GM23338 (cell line): ENCODE measurements at regions not wholly inside any gene's neighbourhood (a gene's known extent, or its start where the extent isn't known, plus 50 kb on each side); places are given as distances from the start of the nearest gene placed in this dataset.

ENCODE experiments used
- ATAC-seq: fragments of 200-7000 bp; cut with Tn5 transposase; 3 replicates; pipeline ENCODE4 v1.9.1; 2020
- DNase-seq: peaks from one replicate; pipeline ENCODE4 v3.0.0-alpha.2; 2015; ENCODE audit warnings: low spot score
- H2AFZ ChIP-seq: fragments of 200-600 bp; sonication (generic); 2 replicates; pipeline ENCODE4 v1.8.0; 2016; ENCODE audit warnings: antibody characterized with exemption, mild to moderate bottlenecking, moderate library complexity
- H3F3A ChIP-seq: fragments of 200-600 bp; sonication (generic); replicated peaks from 2 replicates; pipeline ENCODE4 v1.8.0; 2017; ENCODE audit warnings: antibody characterized with exemption, mixed run types, low read depth
- H3K27ac ChIP-seq: fragments of 200-600 bp; sonication (generic); 2 replicates; pipeline ENCODE4 v1.6.1; 2016; ENCODE audit warnings: low read depth
- H3K27me3 ChIP-seq: fragments of 200-600 bp; sonication (generic); 2 replicates; pipeline ENCODE4 v1.8.0; 2016; ENCODE audit warnings: mild to moderate bottlenecking, mixed run types, moderate library complexity; ENCODE audit not compliant: insufficient read depth
- H3K36me3 ChIP-seq: fragments of 200-600 bp; sonication (generic); 2 replicates; pipeline ENCODE4 v1.8.0; 2016; ENCODE audit warnings: mild to moderate bottlenecking; ENCODE audit not compliant: insufficient read depth
- H3K4me1 ChIP-seq: fragments of 200-600 bp; sonication (generic); 2 replicates; pipeline ENCODE4 v1.8.0; 2016; ENCODE audit warnings: mild to moderate bottlenecking, moderate library complexity; ENCODE audit not compliant: insufficient read depth
- H3K4me2 ChIP-seq: fragments of 200-600 bp; sonication (generic); 2 replicates; pipeline ENCODE4 v1.7.1; 2017; ENCODE audit warnings: mixed run types
- H3K4me3 ChIP-seq: fragments of 200-600 bp; sonication (generic); 2 replicates; pipeline ENCODE4 v1.6.1; 2016; ENCODE audit warnings: mixed run types
- H3K79me2 ChIP-seq: fragments of 200-600 bp; sonication (generic); replicated peaks from 2 replicates; pipeline ENCODE4 v1.8.0; 2017; ENCODE audit warnings: mild to moderate bottlenecking; ENCODE audit not compliant: insufficient read depth
- H3K9me2 ChIP-seq: fragments of 200-600 bp; sonication (generic); 2 replicates; pipeline ENCODE4 v1.8.0; 2017; ENCODE audit not compliant: insufficient read depth
- H4K20me1 ChIP-seq: fragments of 200-600 bp; sonication (generic); replicated peaks from 2 replicates; pipeline ENCODE4 v1.8.0; 2017; ENCODE audit warnings: mild to moderate bottlenecking; ENCODE audit not compliant: insufficient read depth
- H3K27ac Mint-ChIP-seq: 2 replicates; pipeline ENCODE4 v1.8.0; 2020; ENCODE audit warnings: inconsistent platforms, mild to moderate bottlenecking, moderate library complexity, mixed read lengths
- H3K27me3 Mint-ChIP-seq: 3 replicates; pipeline ENCODE4 v1.8.0; 2022; ENCODE audit warnings: low read depth, mild to moderate bottlenecking, moderate library complexity, mixed read lengths, inconsistent platforms; ENCODE audit not compliant: insufficient read depth, poor library complexity
- H3K36me3 Mint-ChIP-seq: 3 replicates; pipeline ENCODE4 v1.8.0; 2021; ENCODE audit warnings: low read depth, mild to moderate bottlenecking, inconsistent platforms, moderate library complexity, mixed read lengths
- H3K4me1 Mint-ChIP-seq: 3 replicates; pipeline ENCODE4 v1.8.0; 2020; ENCODE audit warnings: mild to moderate bottlenecking, inconsistent platforms, mixed read lengths
- H3K4me3 Mint-ChIP-seq: 3 replicates; pipeline ENCODE4 v1.8.0; 2021; ENCODE audit warnings: moderate library complexity, mild to moderate bottlenecking, inconsistent platforms, mixed read lengths
- H3K9me3 Mint-ChIP-seq: 3 replicates; pipeline ENCODE4 v1.8.0; 2020; ENCODE audit warnings: moderate library complexity, mild to moderate bottlenecking, inconsistent platforms, mixed read lengths
- CREB1 ChIP-seq: fragments of 250-450 bp; sonication (Bioruptor Pico); IDR thresholded peaks from 2 replicates; pipeline ENCODE4 v1.5.0; 2020; ENCODE audit warnings: low read depth, mild to moderate bottlenecking, moderate library complexity
- ETS1 ChIP-seq: IDR thresholded peaks from 2 replicates; pipeline ENCODE4 v1.6.1; 2016; ENCODE audit warnings: antibody characterized with exemption
- EZH2 ChIP-seq: fragments of 200-600 bp; sonication (generic); IDR thresholded peaks from one replicate; pipeline ENCODE4 v1.8.0; 2017; ENCODE audit warnings: antibody characterized with exemption, mild to moderate bottlenecking, low read depth; ENCODE audit not compliant: unreplicated experiment
- EZH2phosphoT487 ChIP-seq: fragments of 200-600 bp; sonication (generic); IDR thresholded peaks from one replicate; pipeline ENCODE4 v1.8.1; 2018; ENCODE audit warnings: antibody characterized with exemption; ENCODE audit not compliant: unreplicated experiment
- JUNB ChIP-seq: IDR thresholded peaks from one replicate; pipeline ENCODE4 v1.6.1; 2016; ENCODE audit warnings: antibody characterized with exemption; ENCODE audit not compliant: unreplicated experiment
- NANOG ChIP-seq: IDR thresholded peaks from 2 replicates; pipeline ENCODE4 v1.6.1; 2016; ENCODE audit warnings: antibody characterized with exemption, borderline replicate concordance
- POLR2AphosphoS5 ChIP-seq: IDR thresholded peaks from 2 replicates; pipeline ENCODE4 v1.6.1; 2016; ENCODE audit warnings: antibody characterized with exemption, low read depth
- REST ChIP-seq: IDR thresholded peaks from one replicate; pipeline ENCODE4 v1.6.1; 2018; ENCODE audit warnings: antibody characterized with exemption; ENCODE audit not compliant: unreplicated experiment
- STAT1 ChIP-seq: IDR thresholded peaks from one replicate; pipeline ENCODE4 v1.6.1; 2016; ENCODE audit warnings: antibody characterized with exemption; ENCODE audit not compliant: unreplicated experiment
- ZNF114 ChIP-seq: fragments of 250-450 bp; sonication (Bioruptor Pico); IDR thresholded peaks from 2 replicates; pipeline ENCODE4 v1.5.0; 2020; ENCODE audit warnings: mild to moderate bottlenecking, moderate library complexity
- ZNF331 ChIP-seq: fragments of 250-450 bp; sonication (Bioruptor Pico); IDR thresholded peaks from 2 replicates; pipeline ENCODE4 v1.5.0; 2020; ENCODE audit warnings: low read depth, mild to moderate bottlenecking, moderate library complexity
- TF ChIP-seq, protein P1 (sequence below): fragments of 250-450 bp; sonication (Bioruptor Pico); IDR thresholded peaks from 2 replicates; pipeline ENCODE4 v1.5.0; 2020; ENCODE audit warnings: mild to moderate bottlenecking, moderate library complexity
- TF ChIP-seq, protein P2 (sequence below), 2 experiments: fragments of 200-600 bp in 1 of 2; sonication (generic) in 1 of 2; conservative IDR thresholded peaks; 2 replicates each; pipeline versions ENCODE4 v1.5.1 to v1.6.1; 2016 to 2017; ENCODE audit warnings: antibody characterized with exemption in 2 of 2, low read depth in 2 of 2, mild to moderate bottlenecking in 2 of 2, moderate library complexity in 1 of 2

DNA sequence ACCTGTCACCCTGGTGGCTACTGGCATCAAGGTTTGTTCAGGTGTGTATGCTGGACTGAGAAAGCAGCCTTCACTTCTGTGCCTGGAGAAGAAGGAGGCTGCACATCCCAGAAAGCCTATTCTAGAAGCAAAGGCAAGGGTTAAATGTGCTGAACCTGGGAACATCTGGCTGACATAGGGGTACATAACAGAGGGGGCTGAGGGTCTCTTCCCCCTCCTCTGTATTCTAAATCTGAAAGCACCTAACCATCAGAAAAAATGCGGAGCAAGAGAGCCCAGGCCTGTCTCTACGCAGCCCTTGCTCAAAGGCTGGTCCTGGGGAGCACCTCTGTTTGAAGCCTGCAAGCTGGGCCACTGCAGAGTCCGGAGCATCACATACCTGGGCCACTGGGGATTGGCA, 53.2 kb upstream of the FSTL4 start:
- Mint-ChIP-seq H3K36me3 (0 out of 3 replicates have a peak, but pooled peaks cover 1% of the 10 kb centered on the region), H3K27me3 (peaks cover 3% of the 10 kb centered on the region), H3K4me1 (no peaks in the 10 kb centered on the region), H3K9me3 (peaks cover 2% of the 10 kb centered on the region; the same call in 2 of the 3 replicates), H3K4me3 (no peak overlapping the region), H3K27ac (no peak overlapping the region)
- Histone ChIP-seq H3F3A (no peaks in the 10 kb centered on the region), H3K4me1 (no peaks in the 10 kb centered on the region), H3K9me2 (no peaks in the 10 kb centered on the region), H3K79me2 (no peaks in the 10 kb centered on the region), H3K4me3 (no peak overlapping the region), H3K36me3 (no peaks in the 10 kb centered on the region), H3K4me2 (no peak overlapping the region), H3K27ac (no peak overlapping the region), H3K27me3 (no peaks in the 10 kb centered on the region), H2AFZ (no peak overlapping the region), H4K20me1 (no peaks in the 10 kb centered on the region)
- TF ChIP-seq JUNB (no peak), POLR2AphosphoS5 (no peak), NANOG (no peak), STAT1 (no peak), ETS1 (no peak), REST (no peak), EZH2 (no peak), CREB1 (no peak), ZNF331 (CRISPR knock-in tag) (no peak), ZNF114 (CRISPR knock-in tag) (no peak), EZH2phosphoT487 (no peak)
- TF ChIP-seq, protein P1, sequence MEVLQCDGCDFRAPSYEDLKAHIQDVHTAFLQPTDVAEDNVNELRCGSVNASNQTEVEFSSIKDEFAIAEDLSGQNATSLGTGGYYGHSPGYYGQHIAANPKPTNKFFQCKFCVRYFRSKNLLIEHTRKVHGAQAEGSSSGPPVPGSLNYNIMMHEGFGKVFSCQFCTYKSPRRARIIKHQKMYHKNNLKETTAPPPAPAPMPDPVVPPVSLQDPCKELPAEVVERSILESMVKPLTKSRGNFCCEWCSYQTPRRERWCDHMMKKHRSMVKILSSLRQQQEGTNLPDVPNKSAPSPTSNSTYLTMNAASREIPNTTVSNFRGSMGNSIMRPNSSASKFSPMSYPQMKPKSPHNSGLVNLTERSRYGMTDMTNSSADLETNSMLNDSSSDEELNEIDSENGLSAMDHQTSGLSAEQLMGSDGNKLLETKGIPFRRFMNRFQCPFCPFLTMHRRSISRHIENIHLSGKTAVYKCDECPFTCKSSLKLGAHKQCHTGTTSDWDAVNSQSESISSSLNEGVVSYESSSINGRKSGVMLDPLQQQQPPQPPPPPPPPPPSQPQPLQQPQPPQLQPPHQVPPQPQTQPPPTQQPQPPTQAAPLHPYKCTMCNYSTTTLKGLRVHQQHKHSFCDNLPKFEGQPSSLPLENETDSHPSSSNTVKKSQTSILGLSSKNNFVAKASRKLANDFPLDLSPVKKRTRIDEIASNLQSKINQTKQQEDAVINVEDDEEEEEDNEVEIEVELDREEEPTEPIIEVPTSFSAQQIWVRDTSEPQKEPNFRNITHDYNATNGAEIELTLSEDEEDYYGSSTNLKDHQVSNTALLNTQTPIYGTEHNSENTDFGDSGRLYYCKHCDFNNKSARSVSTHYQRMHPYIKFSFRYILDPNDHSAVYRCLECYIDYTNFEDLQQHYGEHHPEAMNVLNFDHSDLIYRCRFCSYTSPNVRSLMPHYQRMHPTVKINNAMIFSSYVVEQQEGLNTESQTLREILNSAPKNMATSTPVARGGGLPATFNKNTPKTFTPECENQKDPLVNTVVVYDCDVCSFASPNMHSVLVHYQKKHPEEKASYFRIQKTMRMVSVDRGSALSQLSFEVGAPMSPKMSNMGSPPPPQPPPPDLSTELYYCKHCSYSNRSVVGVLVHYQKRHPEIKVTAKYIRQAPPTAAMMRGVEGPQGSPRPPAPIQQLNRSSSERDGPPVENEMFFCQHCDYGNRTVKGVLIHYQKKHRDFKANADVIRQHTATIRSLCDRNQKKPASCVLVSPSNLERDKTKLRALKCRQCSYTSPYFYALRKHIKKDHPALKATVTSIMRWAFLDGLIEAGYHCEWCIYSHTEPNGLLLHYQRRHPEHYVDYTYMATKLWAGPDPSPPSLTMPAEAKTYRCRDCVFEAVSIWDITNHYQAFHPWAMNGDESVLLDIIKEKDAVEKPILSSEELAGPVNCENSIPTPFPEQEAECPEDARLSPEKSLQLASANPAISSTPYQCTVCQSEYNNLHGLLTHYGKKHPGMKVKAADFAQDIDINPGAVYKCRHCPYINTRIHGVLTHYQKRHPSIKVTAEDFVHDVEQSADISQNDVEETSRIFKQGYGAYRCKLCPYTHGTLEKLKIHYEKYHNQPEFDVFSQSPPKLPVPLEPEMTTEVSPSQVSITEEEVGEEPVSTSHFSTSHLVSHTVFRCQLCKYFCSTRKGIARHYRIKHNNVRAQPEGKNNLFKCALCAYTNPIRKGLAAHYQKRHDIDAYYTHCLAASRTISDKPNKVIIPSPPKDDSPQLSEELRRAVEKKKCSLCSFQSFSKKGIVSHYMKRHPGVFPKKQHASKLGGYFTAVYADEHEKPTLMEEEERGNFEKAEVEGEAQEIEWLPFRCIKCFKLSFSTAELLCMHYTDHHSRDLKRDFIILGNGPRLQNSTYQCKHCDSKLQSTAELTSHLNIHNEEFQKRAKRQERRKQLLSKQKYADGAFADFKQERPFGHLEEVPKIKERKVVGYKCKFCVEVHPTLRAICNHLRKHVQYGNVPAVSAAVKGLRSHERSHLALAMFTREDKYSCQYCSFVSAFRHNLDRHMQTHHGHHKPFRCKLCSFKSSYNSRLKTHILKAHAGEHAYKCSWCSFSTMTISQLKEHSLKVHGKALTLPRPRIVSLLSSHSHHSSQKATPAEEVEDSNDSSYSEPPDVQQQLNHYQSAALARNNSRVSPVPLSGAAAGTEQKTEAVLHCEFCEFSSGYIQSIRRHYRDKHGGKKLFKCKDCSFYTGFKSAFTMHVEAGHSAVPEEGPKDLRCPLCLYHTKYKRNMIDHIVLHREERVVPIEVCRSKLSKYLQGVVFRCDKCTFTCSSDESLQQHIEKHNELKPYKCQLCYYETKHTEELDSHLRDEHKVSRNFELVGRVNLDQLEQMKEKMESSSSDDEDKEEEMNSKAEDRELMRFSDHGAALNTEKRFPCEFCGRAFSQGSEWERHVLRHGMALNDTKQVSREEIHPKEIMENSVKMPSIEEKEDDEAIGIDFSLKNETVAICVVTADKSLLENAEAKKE (CRISPR knock-in tag): no peak
- TF ChIP-seq, protein P2, sequence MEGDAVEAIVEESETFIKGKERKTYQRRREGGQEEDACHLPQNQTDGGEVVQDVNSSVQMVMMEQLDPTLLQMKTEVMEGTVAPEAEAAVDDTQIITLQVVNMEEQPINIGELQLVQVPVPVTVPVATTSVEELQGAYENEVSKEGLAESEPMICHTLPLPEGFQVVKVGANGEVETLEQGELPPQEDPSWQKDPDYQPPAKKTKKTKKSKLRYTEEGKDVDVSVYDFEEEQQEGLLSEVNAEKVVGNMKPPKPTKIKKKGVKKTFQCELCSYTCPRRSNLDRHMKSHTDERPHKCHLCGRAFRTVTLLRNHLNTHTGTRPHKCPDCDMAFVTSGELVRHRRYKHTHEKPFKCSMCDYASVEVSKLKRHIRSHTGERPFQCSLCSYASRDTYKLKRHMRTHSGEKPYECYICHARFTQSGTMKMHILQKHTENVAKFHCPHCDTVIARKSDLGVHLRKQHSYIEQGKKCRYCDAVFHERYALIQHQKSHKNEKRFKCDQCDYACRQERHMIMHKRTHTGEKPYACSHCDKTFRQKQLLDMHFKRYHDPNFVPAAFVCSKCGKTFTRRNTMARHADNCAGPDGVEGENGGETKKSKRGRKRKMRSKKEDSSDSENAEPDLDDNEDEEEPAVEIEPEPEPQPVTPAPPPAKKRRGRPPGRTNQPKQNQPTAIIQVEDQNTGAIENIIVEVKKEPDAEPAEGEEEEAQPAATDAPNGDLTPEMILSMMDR (conservative IDR thresholded peaks at IDR 0.05; ENCODE audit: low read depth in 2 of 2): no peak
- ATAC-seq (peak; percentile 48; the same call in 2 of the 3 replicates), DNase-seq (no peak)
